Neural progenitor cell (in vitro differentiated cells): ENCODE measurements at regions not wholly inside any gene's neighbourhood (a gene's known extent, or its start where the extent isn't known, plus 50 kb on each side); places are given as distances from the start of the nearest gene placed in this dataset.

Experiments
- EZH2 ChIP-seq: fragments of 200-600 bp; sonication (generic); IDR thresholded peaks from 2 replicates; pipeline ENCODE4 v1.6.1; 2017; ENCODE audit warnings: antibody characterized with exemption, mild to moderate bottlenecking, moderate library complexity
- TF ChIP-seq, protein P1 (sequence below): fragments of 200-600 bp; sonication (generic); IDR thresholded peaks from 2 replicates; pipeline ENCODE4 v1.5.1; 2017; ENCODE audit warnings: antibody characterized with exemption, mild to moderate bottlenecking

DNA sequence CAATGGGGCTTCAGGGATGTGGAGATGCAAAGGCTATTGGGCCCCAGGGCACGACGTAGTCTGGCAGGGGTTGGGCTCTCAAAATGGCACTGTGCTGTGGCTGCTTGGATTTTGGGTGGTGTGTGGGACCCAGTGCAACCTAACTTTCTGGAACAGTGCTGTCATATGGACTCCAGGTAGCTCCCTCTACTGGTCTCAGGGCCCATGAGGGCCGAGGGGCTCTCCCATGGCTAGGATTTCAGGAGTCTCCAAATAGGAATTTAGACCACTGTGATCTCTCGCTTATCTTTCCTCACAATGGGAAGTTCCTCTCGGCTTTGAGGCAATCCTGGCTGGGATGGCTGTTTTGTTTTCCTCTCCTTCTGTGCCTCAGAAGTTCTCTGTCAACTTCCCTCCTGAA, 68.2 kb upstream of the MUCL1 start:
- TF ChIP-seq, protein P1, sequence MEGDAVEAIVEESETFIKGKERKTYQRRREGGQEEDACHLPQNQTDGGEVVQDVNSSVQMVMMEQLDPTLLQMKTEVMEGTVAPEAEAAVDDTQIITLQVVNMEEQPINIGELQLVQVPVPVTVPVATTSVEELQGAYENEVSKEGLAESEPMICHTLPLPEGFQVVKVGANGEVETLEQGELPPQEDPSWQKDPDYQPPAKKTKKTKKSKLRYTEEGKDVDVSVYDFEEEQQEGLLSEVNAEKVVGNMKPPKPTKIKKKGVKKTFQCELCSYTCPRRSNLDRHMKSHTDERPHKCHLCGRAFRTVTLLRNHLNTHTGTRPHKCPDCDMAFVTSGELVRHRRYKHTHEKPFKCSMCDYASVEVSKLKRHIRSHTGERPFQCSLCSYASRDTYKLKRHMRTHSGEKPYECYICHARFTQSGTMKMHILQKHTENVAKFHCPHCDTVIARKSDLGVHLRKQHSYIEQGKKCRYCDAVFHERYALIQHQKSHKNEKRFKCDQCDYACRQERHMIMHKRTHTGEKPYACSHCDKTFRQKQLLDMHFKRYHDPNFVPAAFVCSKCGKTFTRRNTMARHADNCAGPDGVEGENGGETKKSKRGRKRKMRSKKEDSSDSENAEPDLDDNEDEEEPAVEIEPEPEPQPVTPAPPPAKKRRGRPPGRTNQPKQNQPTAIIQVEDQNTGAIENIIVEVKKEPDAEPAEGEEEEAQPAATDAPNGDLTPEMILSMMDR = no peak
- no peak for TF ChIP-seq EZH2
